OCI-LY3 (cell line): ENCODE measurements at regions not wholly inside any gene's neighbourhood (a gene's known extent, or its start where the extent isn't known, plus 50 kb on each side); places are given as distances from the start of the nearest gene placed in this dataset.

Experiments
- CTCF ChIP-seq: fragments of 200-600, 300-600 bp; sonication (generic); IDR thresholded peaks from 2 replicates; pipeline ENCODE4 v1.5.1; 2014; ENCODE audit warnings: antibody characterized with exemption, low read length, low read depth
- EZH2phosphoT487 ChIP-seq: fragments of 200-600 bp; shearing (Covaris generic); IDR thresholded peaks from 2 replicates; pipeline ENCODE4 v1.6.1; 2018; ENCODE audit warnings: antibody characterized with exemption, mixed run types, low read depth

DNA sequence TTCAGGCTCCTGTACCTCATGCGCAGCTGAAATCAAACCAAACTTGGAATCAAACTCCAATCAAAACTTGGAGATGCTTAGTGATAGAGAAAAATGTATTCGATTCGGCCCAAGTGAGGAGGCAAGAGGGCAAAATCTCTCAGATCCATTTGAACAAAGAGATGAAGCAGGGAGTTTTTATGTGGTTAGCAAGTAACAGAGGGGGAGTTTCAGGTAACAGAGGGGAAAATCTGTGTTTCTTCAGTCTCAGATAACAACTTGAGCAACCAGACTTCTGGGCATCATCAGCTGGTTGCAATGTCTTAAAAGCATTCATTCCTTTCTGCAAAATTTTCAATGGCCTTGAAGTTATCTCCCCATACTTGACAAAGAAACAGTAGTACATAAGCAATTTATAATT, 245.1 kb upstream of the AVPR1A start:
- TF ChIP-seq CTCF (no peak), EZH2phosphoT487 (no peak)
